NCI-H774 (cell line): ENCODE measurements at regions not wholly inside any gene's neighbourhood (a gene's known extent, or its start where the extent isn't known, plus 50 kb on each side); places are given as distances from the start of the nearest gene placed in this dataset.
A peak's percentile ranks its signal among the peaks of the same experiment; 100 is the strongest.

Experiments used
- DNase-seq: peaks from one replicate; lab custom pipeline; 2025; lab: John Stamatoyannopoulos, UW

DNA sequence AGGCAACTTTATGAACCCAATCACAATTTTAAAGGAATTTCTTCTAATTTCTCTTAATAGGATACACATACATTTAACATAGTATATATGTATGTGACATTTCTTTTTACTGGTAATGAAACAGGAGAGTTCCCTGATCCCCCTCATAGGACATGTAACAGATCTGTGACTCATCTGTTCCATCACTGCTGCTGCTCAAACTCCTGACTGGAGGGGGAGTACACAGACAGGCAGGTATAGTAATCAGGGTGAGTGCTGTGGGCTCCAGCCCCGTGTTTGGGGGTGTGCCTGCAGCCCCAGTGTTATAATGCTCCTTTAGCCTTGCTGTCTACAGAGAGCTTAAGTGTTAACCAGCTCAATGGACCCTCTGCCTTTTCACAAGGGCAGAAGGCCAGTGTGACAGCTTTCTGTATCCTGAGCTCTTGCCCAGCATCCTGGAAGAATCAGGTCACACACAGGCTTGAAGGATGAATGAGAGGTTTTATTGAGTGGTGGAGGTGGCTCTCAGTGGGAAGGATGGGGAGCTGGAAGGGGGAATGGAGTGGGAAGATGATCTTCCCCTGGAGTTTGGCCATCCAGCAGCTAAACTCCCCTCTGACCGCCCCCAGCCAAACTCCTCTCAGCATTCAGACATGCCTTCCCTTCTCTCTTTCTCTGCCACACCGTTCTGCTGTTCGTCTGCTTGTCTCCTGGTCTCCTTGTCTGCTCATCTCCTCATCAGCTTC, 161.3 kb downstream of the ZNF608 start:
- no peak for DNase-seq

DNA sequence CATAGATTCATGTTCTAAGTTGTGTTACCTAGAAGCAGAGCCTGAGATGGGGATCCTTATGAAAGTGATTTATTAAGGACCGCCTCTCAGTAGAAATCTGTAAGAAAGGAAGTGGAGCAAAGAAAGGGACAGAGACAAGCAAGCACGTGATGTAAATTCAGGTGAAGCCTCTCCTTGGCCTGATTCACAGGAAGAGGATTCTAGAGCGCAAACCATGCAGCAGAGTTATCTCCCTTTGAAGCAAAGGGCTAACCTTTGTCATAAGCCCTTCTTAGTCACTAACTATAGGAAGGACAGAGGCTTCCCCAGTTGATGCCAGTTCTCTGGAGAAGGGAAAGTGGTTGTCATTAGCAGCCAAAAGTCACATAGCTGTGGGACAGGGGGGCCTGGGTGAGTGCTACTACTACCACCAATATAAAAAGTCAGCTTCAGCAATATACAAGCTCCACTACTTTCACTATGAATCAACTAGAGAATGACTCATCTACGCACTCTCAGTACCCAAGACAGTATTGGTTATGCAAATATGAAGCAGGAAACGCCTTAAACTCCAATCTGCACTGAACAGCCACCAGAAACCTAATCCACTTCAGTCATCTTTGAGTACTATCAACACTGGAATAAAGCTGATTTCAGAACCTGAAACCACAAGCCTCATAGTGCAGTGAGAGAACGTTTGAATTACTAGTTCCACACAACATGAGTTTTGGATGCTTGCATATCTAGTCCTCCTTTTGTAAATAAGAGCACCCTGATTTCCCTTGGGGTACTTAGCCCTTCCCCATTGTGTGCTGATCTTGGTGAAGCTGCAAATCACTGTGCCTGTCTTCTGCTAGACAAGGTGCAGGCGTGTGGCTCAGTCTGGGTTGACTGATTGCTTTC, 162.7 kb downstream of the ZNF608 start:
- DNase-seq, result no peak

DNA sequence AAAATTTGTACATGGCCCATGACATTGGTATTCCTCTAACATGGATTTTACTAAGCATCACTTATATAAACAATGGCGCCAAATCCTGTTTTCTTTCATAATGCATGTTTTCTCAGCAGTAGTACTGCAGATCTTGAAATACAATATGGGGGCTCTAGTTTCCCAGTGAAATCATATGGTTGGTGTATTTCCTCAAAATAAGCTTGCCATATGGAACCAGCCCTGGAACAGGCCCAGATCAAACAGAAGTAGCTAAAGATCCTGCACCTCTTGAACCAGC, 163.9 kb downstream of the ZNF608 start:
- no peak for DNase-seq

DNA sequence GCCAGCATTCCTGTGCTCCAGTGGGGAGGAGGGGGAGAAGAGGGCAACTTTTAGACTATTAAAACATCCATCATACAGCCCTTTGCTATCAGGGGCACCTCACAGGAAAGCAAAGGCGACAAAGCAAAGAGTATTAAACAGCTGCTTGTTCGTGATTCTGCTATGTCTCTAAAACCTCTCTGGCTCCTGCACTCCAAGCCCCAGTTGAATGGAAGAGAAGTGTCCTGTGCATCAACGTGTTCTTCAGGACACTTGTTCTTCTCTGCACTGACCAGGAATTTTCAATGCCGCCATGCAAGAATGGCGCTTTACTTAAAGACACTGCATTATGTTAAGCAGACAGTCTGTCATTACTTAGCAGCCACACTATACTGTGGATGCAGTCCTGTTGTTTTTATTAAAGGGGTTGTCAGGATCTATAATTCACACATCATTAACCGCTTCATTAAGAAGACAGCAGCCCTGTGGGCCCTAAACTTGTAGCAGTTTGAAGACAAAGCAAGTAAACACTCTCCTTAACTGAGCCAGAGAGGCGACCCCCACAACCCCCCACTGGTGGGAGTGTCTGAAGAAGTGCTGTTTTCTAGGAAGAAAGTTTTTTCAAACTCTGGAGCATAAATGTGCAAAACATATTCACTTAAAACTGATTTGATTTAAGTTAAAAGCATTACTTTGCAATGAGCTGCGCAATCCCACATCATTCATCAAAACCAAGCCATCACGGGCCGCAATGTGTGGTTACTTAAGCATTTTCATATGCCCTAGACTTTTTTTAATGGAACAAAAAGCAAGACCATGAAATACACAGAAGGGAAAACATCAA, 164.5 kb downstream of the ZNF608 start:
- DNase-seq, result no peak

DNA sequence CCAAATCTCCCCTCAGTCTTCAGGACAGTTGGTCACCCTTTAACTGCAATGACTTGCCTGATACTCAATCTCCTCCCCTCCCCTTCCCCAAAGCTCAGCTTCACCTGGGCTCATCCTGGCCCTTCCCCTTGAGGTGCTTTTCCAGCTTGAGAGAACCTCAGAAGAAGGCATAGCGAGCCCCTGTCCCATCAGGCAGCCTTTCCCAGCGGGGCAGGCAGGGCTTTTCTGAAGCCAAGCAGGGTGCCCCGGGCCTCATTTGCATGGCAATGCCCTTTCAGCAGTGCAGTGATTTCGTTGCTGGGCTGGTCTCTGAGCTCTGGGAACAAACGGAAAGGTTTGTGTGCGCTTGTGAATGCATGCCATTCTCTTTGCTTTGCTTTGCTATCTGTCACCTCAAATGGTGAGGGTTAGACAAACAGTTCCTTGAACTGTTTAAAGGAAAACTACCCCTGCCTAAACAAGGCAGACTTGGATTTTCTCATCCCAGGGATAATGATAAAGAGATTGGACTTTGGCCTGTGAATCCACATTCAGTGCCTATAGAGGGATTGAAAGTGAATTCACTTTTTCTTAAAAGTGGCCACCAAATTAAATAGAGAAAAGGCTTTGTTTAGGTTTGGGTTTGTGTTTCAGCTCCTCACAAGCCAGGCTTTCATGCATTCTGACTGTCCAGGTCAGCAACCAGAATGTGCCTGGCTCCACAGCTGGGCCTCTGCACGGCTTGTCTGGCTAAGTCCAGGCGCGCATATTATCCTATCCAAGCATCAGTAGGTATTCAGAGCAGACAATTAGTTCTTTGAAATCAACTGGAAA, 165.3 kb downstream of the ZNF608 start:
- DNase-seq, result no peak

DNA sequence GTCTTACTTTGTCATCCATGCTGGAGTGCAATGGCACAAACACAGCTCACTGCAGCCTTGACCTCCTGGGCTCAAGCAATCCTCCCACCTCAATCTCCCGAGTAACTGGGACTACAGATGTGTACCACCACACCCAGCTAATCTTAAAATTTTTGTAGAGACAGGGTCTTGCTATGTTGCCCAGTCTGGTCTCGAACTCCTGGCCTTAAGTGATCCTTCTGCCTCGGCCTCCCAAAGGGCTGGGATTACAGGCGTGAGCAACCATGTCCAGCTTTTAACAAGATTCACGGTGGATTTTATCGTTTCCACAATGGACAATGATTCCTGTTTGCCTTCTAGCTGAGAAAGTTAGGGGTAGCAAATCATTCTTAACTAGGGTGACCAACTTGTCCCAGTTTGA, 165.9 kb downstream of the ZNF608 start:
- DNase-seq, result no peak

DNA sequence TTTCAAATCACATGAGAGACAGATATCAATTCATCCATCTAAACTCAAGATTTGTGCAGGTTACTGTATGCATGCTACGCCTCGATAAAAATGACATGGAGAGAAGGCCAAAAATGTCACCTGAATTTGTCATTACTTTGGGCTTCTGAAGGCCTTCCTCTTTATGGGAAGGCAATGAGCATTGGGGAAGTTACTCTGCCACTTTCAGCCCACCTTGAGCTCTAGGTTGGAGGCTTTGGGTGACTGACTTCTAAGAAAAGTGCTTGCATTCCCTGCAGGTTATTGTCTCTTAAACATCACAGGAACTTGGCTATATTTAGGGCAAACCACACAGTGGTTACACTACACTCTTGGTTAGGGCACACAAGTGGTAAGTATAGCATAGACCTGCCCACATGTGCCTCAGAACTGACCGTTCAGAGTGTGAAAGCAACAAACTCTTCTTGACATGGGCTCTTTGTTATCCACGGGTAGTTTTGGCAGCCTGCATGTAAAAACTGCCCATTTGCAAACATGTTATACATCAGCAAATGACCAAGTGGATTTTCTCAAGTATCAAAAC, 169.5 kb downstream of the ZNF608 start:
- no peak for DNase-seq

DNA sequence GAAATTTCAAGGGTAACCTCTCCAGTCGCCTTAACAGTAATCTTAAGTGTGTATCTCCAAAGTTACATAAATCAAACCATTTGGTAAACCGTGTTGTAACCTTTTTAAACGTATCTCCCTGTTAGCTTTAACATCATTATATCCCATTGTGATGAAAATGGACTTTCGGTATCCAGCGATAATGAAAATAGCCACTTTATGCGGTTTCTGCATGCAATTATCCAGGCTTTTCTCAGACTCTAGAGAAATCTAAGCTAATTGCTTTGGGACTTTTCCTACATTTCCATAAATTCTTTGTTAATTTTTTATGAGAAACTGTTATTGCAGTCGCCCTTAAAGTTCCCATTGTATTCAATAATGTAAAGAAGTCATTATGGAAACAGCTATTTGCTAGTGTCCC, 170.7 kb downstream of the ZNF608 start:
- DNase-seq, result no peak

DNA sequence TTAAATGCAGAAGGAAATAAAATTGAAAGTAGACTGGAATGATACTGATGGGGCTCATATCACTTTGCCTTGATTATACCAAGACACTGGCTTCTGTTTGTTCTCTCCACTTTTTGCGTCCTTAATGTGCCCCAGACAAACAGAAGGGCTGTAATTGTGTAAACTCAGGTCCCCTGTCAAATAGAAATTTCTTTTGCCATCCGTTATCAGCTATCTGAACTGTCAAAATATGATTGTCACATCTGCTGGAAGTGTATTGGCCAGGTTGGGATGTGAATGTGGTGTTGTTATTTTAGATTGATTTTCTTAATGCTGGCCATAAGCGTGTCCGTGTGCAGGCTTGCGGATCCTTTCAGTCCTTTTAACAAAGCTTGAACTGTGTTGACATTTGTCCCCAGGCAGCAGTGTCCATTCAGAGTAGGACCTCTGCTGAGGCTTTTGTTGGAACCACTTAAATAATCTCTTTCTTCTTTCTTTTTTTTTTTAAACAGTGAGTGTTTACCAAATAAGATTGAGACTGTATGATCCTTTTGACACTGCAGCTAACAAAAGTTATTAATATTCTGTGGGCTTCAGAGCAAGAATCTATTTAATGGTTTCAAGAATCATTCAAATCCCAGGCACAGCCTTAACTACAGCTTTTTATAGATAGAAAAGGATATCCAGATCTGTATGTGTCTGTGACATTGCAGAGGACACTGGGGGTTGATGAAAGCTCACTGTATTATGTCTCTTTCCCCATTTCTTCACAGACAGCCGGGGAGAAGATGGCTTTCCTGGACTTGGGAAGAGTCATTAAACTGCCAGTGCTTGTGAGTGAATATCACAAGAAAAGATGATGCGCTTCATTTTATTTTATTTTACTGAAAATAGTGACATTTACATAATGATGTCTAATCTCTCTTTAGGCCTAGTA, 171.7 kb downstream of the ZNF608 start:
- peak; percentile 14 for DNase-seq

DNA sequence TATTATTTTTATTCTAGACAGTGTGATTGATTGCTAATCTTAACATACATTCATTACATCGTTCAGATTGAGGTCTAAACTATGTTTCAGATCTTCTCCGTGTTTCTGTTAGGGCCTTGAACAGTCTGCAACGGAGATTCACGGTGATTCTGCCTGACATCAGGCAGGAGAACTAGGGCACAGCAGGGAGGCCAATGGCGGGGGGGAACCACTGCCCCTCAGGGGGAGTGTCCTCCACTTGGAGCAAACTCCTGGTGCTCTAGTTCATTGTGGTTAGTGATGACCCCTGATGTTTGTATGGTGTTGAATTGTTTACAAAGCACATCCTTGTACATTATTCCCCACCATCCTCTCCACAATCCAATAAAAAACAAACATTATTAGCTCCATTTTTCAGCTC, 173.5 kb downstream of the ZNF608 start:
- DNase-seq, result no peak

DNA sequence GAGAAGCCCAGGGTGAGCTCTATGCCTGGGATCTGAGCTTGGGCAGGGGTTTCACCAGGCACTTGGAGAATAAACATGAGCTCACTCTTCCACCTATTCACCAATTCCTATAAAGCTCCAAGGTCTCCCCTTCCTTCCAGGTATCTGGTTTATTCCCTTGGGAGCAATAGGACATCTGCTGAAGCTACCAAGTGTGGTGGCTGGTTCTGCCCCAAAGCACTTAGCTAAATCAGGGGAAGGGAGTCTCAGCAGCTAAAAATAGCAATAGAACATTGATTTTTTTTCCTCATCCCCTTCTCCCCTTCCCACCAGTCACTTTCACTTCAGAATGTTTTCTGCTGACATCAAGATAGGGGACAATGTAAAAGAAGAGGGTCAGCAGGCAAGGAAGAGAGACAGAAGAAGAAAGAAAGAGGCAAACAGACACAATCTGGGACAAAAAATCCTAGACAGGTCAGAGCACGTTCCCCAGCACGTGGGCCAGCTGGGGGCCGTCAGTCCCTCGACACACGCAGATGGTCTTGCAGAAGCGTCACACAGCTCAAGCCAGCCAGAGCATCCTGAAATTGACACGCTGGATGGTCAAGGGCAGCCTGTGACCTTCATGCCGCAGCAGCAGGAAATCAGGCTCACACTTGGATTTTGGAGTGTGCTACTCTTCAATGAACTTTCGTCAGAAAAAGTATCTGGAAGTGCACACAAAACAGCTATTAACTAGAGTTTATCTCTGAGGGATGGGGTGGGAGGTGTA, 176.0 kb downstream of the ZNF608 start:
- DNase-seq, result no peak

DNA sequence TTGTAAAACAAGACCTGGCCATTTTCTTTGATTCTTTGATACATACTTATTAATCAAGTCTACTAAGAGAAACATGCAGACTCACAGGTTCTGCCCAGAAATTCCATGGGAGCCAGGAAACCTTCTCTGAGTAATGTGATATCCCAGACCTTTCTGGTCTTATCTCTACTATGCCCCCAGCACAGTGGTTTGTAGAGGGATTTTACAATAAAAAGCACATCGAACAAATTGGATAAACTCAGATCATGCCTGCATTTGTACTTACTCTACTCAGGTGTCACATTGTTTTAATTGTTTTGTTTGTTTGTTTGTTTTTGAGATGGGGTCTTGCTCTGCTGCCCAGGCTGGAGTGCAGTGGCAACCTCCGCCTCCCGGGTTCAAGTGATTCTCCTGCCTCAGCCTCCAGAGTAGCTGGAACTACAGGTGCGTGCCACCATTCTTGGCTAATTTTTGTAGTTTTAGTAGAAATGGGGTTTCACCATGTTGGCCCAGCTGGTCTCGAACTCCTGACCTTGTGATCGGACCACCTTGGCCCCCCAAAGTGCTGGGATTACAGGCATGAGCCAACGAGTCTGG, 179.5 kb downstream of the ZNF608 start:
- DNase-seq, result no peak

DNA sequence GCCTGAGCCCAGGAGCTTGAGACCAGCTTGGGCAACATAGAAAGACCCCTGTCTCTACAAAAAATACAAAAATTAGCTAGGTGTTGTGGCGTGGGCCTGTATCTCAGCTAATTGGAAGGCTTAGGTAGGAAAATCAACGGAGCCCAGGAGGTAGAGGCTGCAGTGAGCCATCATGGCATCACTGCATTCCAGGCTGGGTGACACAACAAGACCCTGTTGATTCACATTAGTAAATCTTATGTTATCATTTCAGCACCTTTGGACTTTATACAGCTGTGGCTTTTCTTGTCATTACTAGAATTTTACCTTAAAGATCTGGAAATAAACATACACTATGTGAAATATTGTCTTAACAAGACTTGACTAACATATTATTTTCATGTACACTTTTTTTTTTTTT, 185.0 kb downstream of the ZNF608 start:
- no peak for DNase-seq

DNA sequence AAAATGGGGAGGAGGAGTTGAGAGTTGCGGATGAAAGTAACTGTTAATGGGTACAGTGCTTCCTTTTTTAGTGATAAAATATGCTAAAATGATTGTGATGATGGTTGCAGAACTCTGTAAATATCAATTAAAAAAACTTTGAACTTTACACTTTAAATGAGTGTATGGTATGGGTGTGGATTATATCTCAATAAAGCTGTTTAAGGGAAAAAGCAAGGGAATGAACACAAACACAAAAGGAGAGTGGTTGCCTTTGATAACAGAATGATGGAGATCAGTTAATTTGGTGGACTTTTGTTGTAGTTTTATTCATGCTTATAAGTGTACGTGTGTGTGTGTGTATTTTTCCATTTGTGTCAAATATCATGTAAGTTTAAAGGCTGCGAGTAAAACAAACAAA, 186.1 kb downstream of the ZNF608 start:
- no peak for DNase-seq

DNA sequence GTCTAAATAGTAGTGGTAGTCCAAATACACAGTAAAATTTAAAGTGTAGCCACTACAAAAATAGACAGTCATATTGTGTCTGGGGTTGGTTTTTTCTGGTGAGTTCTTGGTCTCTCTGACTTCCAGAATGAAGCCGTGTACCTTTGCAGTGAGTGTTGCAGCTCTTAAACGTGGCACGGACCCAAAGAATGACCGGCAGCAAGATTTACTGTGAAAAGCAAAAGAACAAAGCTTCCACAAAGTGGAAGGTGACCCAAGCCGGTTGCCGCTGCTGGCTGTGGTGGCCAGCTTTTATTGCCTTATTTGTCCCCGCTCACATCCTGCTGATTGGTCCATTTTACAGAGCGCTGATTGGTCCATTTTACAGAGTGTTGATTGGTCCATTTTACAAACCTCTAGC, 188.7 kb downstream of the ZNF608 start:
- no peak for DNase-seq

DNA sequence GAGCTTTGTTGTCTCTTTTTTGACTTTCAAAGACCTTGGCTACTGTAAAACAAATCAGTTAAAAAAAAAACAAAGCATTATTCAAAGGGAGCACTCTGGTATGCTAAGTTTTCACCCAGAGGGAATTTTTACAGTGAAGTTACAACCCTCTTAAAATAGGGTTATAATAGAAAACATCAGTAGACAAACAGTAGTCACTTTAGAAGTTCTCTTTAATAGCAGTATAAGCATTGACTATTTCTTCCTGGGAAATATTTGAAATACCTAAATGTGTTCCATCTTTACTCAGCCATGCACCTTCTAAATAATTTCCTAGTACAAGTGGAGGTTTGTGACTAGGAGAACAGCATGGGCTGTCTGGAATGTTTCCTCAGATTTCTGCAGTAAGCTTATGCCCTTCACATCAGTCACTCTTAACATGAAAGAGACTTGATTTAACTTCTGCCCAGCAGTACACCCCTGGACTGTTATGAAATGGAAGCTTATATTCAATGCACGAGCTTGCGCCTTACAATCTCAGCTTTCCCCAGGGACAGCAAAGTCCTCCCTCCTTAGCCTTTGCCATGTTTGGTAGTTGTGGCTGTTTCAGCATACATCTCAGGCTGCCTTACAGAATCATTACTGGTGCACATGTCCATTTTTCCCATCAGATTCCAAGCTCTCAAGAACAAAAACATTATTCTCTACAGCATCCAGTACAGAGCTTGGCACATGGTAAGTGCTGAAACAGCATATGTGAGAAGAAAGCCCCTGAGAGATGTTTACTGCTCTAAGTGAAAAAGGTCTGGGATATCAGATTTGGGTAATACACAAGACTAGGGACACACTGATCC, 191.5 kb downstream of the ZNF608 start:
- no peak for DNase-seq

DNA sequence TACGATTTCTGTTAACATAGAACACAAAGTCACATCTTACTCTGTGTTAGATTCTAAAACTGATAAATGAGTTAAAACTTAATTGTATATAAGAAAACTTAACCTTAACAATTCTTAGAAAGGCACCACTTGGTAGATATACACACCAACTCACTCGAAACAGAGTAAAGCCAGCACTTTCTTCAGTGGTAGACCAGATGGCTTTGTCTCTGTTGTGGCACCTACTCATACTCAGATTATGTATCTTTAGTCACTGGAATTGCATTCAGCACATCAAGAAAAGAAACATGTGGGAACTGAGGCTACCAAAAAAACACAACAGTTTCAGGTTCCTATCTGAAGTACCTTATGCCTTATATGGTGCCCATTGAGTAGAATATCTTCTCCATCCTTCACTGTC, 192.5 kb downstream of the ZNF608 start:
- DNase-seq, result no peak

DNA sequence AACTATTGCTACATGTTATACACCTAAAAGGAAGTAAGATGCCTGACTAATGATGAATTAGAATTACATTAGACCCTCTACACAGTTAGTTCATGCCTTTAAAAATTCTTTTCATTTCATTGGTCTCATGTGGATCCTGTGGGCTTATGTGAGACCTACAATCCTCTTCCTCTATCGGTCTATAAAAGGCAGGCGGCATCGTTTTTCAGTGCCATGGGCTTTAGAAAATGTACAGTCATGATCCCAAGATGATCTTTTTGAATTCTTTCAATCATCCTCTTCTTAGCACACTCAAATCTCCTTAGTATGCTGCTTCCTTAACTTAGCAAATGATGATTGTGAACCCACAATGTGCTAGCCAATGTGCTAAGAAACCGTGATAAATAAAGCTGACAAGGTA, 193.9 kb downstream of the ZNF608 start:
- no peak for DNase-seq

DNA sequence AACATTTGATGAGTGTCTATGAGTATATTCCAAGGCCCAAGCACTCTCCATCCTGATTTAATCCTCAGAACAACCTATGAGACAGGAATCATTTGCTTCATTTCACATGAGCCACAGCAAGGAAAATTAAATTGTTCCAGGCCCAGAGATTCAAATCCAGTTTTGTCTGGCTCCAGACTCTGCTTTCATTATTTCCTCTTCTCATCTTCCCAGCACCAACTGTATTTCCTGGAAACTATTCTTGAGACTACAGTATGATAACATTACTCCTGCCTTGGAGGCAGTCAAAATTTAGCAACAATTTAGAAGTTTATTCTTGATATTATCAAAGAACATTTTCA, 194.5 kb downstream of the ZNF608 start:
- DNase-seq, result no peak
